ENCODE measurements at regions not wholly inside any gene's neighbourhood (a gene's known extent, or its start where the extent isn't known, plus 50 kb on each side); places are given as distances from the start of the nearest gene placed in this dataset.

DNA sequence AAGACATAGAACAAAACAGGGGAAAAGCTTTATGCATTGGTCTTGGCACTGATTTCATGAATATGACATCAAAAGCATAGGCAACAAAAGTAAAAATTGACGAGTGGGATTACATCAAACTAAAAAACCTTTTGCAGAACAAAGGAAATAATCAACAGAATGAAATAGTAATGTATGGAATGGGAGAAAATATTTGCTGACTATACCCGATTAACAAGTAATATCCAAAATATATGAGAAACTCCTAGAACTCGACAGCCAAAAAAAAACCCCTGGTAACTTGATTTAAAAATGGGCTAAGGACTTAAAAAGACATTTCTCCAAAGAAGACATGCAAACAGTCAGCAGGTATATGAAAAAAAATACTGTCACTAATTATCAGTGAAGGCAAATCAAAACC, 231.7 kb upstream of the MAN1A1 start:
- H3K79me1 ChIP-seq (ENCODE audit: insufficient read depth, low read depth, low read length, poor library complexity, severe bottlenecking) = no peaks in the 10 kb centered on the region
- Mint-ChIP-seq H3K9me3 (peaks cover 4 to 5% of the 10 kb centered on the region in 2 experiments; a peak in 2 of 5 replicates), H3K27ac (no peak overlapping the region), H3K27me3 (ENCODE audit: low read depth) (no peaks in the 10 kb centered on the region), H3K4me1 (no peaks in the 10 kb centered on the region), H3K36me3 (ENCODE audit: insufficient read depth in 1 of 3, low read depth in 3 of 3) (no peaks in the 10 kb centered on the region; a peak in 1 of 7 replicates), H3K4me3 (no peak overlapping the region)
- no peak for TF ChIP-seq CTCF (conservative IDR thresholded peaks at IDR 0.05)
- H3K27me3 ChIP-seq (ENCODE audit: insufficient read depth, low read length) = no peaks in the 10 kb centered on the region
- no peak overlapping the region for H2BK15ac ChIP-seq (ENCODE audit: low read depth, low read length)
- no peak overlapping the region for H4K91ac ChIP-seq (ENCODE audit: insufficient read length, low read depth, low read length)
- H4K20me1 ChIP-seq (ENCODE audit: control insufficient read depth, insufficient read depth, insufficient read length) = no peaks in the 10 kb centered on the region
- no peak overlapping the region for H4K8ac ChIP-seq (replicated peaks; ENCODE audit: insufficient read length, low read depth, low read length)
- no peak overlapping the region for H3K27ac ChIP-seq (ENCODE audit: insufficient read length, low read depth, low read length)
- no peaks in the 10 kb centered on the region for H3K79me2 ChIP-seq (ENCODE audit: insufficient read depth, low read length)
- H3K18ac ChIP-seq (ENCODE audit: insufficient read length, low read depth, low read length) = no peak overlapping the region
- DNase-seq = no peak
- no peak overlapping the region for H2BK120ac ChIP-seq (ENCODE audit: low read depth, low read length, poor library complexity, severe bottlenecking)
- no peak overlapping the region for H3K23ac ChIP-seq (ENCODE audit: insufficient read length, low read depth, low read length)
- no CpG with 5 or more reads among the region's 3 CpGs for WGBS (ENCODE audit: extremely low coverage, insufficient read length, low lambda C conversion rate)
- no peak overlapping the region for H2AFZ ChIP-seq (ENCODE audit: low read length)
- H2BK12ac ChIP-seq (ENCODE audit: insufficient read length, low read depth, low read length) = no peak overlapping the region
- no peak overlapping the region for H3K9ac ChIP-seq (ENCODE audit: extremely low read depth, insufficient read length, low read length)
- no peaks in the 10 kb centered on the region for H3K23me2 ChIP-seq (ENCODE audit: insufficient read length, low read depth, low read length, poor library complexity, severe bottlenecking)
- no peak overlapping the region for H3T11ph ChIP-seq (ENCODE audit: low read length)
- no peak overlapping the region for H3K4ac ChIP-seq (ENCODE audit: low read depth, low read length)
- H3K9me3 ChIP-seq (ENCODE audit: control insufficient read depth, low read depth, low read length) = no peaks in the 10 kb centered on the region
- H3K14ac ChIP-seq (ENCODE audit: insufficient read depth, low read length) = no peak overlapping the region
- no peak overlapping the region for H4K5ac ChIP-seq (ENCODE audit: insufficient read length, low read depth, low read length)
- no peak overlapping the region for H3K56ac ChIP-seq (ENCODE audit: insufficient read length, low read depth, low read length)
- H2BK5ac ChIP-seq (ENCODE audit: insufficient read length, low read length) = no peak overlapping the region
- H2BK20ac ChIP-seq (ENCODE audit: low read depth, low read length, poor library complexity, severe bottlenecking) = no peak overlapping the region
- no peaks in the 10 kb centered on the region for H3K4me1 ChIP-seq (ENCODE audit: insufficient read depth, low read length)
- H3K4me2 ChIP-seq (ENCODE audit: insufficient read depth, insufficient read length, low read length) = no peak overlapping the region
- no peak overlapping the region for H2AK5ac ChIP-seq (ENCODE audit: insufficient read length, low read length)

All from H9 (cell line).